ENCODE measurements at regions not wholly inside any gene's neighbourhood (a gene's known extent, or its start where the extent isn't known, plus 50 kb on each side); places are given as distances from the start of the nearest gene placed in this dataset.

- H3K4me3 ChIP-seq (ENCODE audit: low read depth, poor library complexity, severe bottlenecking), result no peak overlapping the region
- no peak for DNase-seq (ENCODE audit: low spot score in 2 of 2)
- WGBS, 2 donors, result 92 to 95% methylated on average over 1 of the region's 1 CpG
- TF ChIP-seq POLR2A (IDR thresholded peaks at IDR 0.05) (no peak), CTCF (IDR thresholded peaks at IDR 0.05) (no peak)
- intact Hi-C loops (cut with DNase I; ENCODE audit: low total_unique reads), result no loop called here
These were observed 280.2 kb upstream of the SLC7A11 start for GRCh38 chr4:138522366-138522765.

- intact Hi-C loops (cut with DNase I; ENCODE audit: low total_unique reads), result no loop called here
- 50 to 88% methylated on average over 2 to 4 of the region's 4 CpGs for WGBS, 2 donors
- TF ChIP-seq POLR2A (IDR thresholded peaks at IDR 0.05) (no peak), CTCF (IDR thresholded peaks at IDR 0.05) (no peak)
- DNase-seq (ENCODE audit: low spot score in 2 of 2), result no peak
- no peak overlapping the region for H3K4me3 ChIP-seq (ENCODE audit: low read depth, poor library complexity, severe bottlenecking)
These were observed 279.7 kb upstream of the SLC7A11 start for GRCh38 chr4:138521809-138522208.

- intact Hi-C loops (cut with DNase I; ENCODE audit: low total_unique reads), result no loop called here
- TF ChIP-seq CTCF (IDR thresholded peaks at IDR 0.05) (no peak), POLR2A (IDR thresholded peaks at IDR 0.05) (no peak)
- 29 to 38% methylated on average over 2 of the region's 2 CpGs for WGBS, 2 donors
- no peak for DNase-seq (ENCODE audit: low spot score in 2 of 2)
- H3K4me3 ChIP-seq (ENCODE audit: low read depth, poor library complexity, severe bottlenecking), result no peak overlapping the region
These were observed 277.3 kb upstream of the SLC7A11 start for GRCh38 chr4:138519436-138519835.

- WGBS, 2 donors, result 77 to 84% methylated on average over 1 of the region's 1 CpG
- no peak for DNase-seq (ENCODE audit: low spot score in 2 of 2)
- no peak for TF ChIP-seq CTCF (IDR thresholded peaks at IDR 0.05)
- TF ChIP-seq POLR2A (IDR thresholded peaks at IDR 0.05), result no peak
- intact Hi-C loops (cut with DNase I; ENCODE audit: low total_unique reads), result no loop called here
- no peak overlapping the region for H3K4me3 ChIP-seq (ENCODE audit: low read depth, poor library complexity, severe bottlenecking)
These were observed 271.4 kb upstream of the SLC7A11 start for GRCh38 chr4:138513535-138513934.

GRCh38 chr4:138512756-138513155 is 270.6 kb upstream of the SLC7A11 start:
- intact Hi-C loops (cut with DNase I; ENCODE audit: low total_unique reads), result no loop called here
- H3K4me3 ChIP-seq (ENCODE audit: low read depth, poor library complexity, severe bottlenecking), result no peak overlapping the region
- DNase-seq (ENCODE audit: low spot score in 2 of 2), result no peak
- TF ChIP-seq POLR2A (IDR thresholded peaks at IDR 0.05) (no peak), CTCF (IDR thresholded peaks at IDR 0.05) (no peak)

GRCh38 chr4:138510053-138510452 is 267.9 kb upstream of the SLC7A11 start:
- 63 to 80% methylated on average over 3 of the region's 3 CpGs for WGBS, 2 donors
- intact Hi-C loops (cut with DNase I; ENCODE audit: low total_unique reads), result no loop called here
- DNase-seq (ENCODE audit: low spot score in 2 of 2), result no peak
- H3K4me3 ChIP-seq (ENCODE audit: low read depth, poor library complexity, severe bottlenecking), result no peak overlapping the region
- TF ChIP-seq CTCF (IDR thresholded peaks at IDR 0.05), result no peak
- TF ChIP-seq POLR2A (IDR thresholded peaks at IDR 0.05), result no peak

Data from lower leg skin (tissue), 4 donors.